ENCODE measurements at regions not wholly inside any gene's neighbourhood (a gene's known extent, or its start where the extent isn't known, plus 50 kb on each side); places are given as distances from the start of the nearest gene placed in this dataset.

DNA sequence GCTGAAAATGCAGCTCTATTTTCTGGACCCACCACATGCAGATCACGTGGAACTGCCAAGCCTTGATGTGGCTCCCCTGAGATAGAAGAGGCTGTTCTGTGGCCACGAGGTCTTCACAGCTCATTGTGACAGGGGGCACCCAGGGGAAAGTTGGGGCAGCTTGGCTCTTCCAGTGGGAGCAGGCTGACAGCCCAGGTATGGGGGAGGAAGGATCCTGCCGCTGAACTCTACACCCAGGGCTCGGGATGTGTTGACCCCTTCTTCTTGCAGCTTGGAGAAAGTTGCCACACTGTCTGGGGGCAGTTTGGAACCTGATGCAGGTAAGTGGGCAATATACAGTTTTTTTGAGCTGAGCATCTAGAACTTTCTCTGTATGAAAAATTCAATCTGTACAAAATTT is 133.6 kb upstream of the PITX1 start:
- TF ChIP-seq EZH2 (IDR thresholded peaks at IDR 0.05) (no peak), POLR2AphosphoS5 (IDR thresholded peaks at IDR 0.05; ENCODE audit: borderline replicate concordance, low read depth, low read length) (no peak)

All from SK-N-MC (cell line).